ENCODE measurements at regions not wholly inside any gene's neighbourhood (a gene's known extent, or its start where the extent isn't known, plus 50 kb on each side); places are given as distances from the start of the nearest gene placed in this dataset.

- TF ChIP-seq TCF4 (CRISPR knock-in tag; IDR thresholded peaks at IDR 0.05; ENCODE audit: borderline replicate concordance) (no peak), PPARA (CRISPR knock-in tag; IDR thresholded peaks at IDR 0.05; ENCODE audit: borderline replicate concordance) (no peak), BACH2 (CRISPR knock-in tag; IDR thresholded peaks at IDR 0.05; ENCODE audit: borderline replicate concordance) (no peak)
Measured at GRCh38 chr19:37306383-37306963, 64.4 kb upstream of the ZNF527 start (continued).

DNA sequence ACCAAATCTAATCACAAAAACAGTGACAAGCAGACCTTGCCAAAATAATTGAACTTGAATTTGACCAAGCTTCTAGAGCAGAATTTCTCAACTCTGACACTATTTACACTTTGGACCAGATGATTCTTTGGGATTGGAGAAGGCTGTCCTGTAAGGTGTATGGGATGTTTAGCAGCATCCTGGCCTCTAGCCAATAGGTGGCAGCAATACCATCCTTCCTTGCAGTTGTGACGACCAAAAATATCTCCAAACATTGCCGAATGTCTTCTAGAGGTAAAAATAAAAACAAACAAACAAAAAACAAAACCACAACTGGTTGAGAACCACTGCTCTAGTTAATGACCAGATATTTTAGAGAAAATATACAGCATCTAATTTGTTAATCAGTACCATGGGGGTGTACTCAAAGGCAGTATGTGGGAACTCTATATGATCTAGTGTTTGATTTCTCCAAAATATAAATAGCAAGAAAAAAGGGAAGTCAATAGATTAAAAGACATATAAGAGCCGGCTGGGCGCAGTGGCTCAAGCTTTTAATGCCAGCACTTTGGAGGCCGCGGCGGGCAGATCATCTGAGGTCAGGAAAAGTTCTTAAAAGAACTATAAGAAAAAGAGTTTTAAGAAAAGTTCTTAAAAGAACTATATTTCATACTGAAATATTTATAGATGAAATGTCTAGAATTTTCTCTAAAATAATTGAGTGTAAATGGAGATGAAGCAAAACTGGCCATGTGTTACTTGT, 60.9 kb upstream of the ZNF527 start:
- no peak for TF ChIP-seq TCF4 (CRISPR knock-in tag; IDR thresholded peaks at IDR 0.05; ENCODE audit: borderline replicate concordance)
- no peak for TF ChIP-seq RARB (CRISPR knock-in tag; IDR thresholded peaks at IDR 0.05)
- TF ChIP-seq TSHZ2 (CRISPR knock-in tag; IDR thresholded peaks at IDR 0.05): no peak
- no peak for TF ChIP-seq ARNTL (CRISPR knock-in tag; IDR thresholded peaks at IDR 0.05; ENCODE audit: borderline replicate concordance, low read depth)
- no peak for TF ChIP-seq ISL1 (CRISPR knock-in tag; IDR thresholded peaks at IDR 0.05)
- TF ChIP-seq, protein P1, sequence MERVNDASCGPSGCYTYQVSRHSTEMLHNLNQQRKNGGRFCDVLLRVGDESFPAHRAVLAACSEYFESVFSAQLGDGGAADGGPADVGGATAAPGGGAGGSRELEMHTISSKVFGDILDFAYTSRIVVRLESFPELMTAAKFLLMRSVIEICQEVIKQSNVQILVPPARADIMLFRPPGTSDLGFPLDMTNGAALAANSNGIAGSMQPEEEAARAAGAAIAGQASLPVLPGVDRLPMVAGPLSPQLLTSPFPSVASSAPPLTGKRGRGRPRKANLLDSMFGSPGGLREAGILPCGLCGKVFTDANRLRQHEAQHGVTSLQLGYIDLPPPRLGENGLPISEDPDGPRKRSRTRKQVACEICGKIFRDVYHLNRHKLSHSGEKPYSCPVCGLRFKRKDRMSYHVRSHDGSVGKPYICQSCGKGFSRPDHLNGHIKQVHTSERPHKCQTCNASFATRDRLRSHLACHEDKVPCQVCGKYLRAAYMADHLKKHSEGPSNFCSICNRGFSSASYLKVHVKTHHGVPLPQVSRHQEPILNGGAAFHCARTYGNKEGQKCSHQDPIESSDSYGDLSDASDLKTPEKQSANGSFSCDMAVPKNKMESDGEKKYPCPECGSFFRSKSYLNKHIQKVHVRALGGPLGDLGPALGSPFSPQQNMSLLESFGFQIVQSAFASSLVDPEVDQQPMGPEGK (CRISPR knock-in tag; IDR thresholded peaks at IDR 0.05; ENCODE audit: borderline replicate concordance): no peak
- TF ChIP-seq, protein P2, sequence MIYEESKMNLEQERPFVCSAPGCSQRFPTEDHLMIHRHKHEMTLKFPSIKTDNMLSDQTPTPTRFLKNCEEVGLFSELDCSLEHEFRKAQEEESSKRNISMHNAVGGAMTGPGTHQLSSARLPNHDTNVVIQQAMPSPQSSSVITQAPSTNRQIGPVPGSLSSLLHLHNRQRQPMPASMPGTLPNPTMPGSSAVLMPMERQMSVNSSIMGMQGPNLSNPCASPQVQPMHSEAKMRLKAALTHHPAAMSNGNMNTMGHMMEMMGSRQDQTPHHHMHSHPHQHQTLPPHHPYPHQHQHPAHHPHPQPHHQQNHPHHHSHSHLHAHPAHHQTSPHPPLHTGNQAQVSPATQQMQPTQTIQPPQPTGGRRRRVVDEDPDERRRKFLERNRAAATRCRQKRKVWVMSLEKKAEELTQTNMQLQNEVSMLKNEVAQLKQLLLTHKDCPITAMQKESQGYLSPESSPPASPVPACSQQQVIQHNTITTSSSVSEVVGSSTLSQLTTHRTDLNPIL (CRISPR knock-in tag; IDR thresholded peaks at IDR 0.05; ENCODE audit: low read depth): no peak
- TF ChIP-seq ZNF8 (CRISPR knock-in tag; IDR thresholded peaks at IDR 0.05): no peak
- TF ChIP-seq, protein P3, sequence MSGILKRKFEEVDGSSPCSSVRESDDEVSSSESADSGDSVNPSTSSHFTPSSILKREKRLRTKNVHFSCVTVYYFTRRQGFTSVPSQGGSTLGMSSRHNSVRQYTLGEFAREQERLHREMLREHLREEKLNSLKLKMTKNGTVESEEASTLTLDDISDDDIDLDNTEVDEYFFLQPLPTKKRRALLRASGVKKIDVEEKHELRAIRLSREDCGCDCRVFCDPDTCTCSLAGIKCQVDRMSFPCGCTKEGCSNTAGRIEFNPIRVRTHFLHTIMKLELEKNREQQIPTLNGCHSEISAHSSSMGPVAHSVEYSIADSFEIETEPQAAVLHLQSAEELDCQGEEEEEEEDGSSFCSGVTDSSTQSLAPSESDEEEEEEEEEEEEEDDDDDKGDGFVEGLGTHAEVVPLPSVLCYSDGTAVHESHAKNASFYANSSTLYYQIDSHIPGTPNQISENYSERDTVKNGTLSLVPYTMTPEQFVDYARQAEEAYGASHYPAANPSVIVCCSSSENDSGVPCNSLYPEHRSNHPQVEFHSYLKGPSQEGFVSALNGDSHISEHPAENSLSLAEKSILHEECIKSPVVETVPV (CRISPR knock-in tag; IDR thresholded peaks at IDR 0.05): no peak
- no peak for TF ChIP-seq OSR1 (CRISPR knock-in tag; IDR thresholded peaks at IDR 0.05)
- no peak for TF ChIP-seq ZNF70 (CRISPR knock-in tag; IDR thresholded peaks at IDR 0.05)
- no peak for TF ChIP-seq TOX (CRISPR knock-in tag; IDR thresholded peaks at IDR 0.05; ENCODE audit: borderline replicate concordance)
- TF ChIP-seq PPARA (CRISPR knock-in tag; IDR thresholded peaks at IDR 0.05; ENCODE audit: borderline replicate concordance): no peak
- no peak for TF ChIP-seq GLIS3 (CRISPR knock-in tag; IDR thresholded peaks at IDR 0.05)
- TF ChIP-seq ZFP3 (CRISPR knock-in tag; IDR thresholded peaks at IDR 0.05): no peak
- no peak for ATAC-seq

- ATAC-seq: peak; percentile 75
Measured at GRCh38 chr19:37312531-37313334, 58.2 kb upstream of the ZNF527 start.

GRCh38 chr19:37313335-37313627, 57.6 kb upstream of the ZNF527 start:
- ATAC-seq: no peak
- TF ChIP-seq, protein P1 (CRISPR knock-in tag; IDR thresholded peaks at IDR 0.05; ENCODE audit: borderline replicate concordance): no peak
- no peak for TF ChIP-seq PPARA (CRISPR knock-in tag; IDR thresholded peaks at IDR 0.05; ENCODE audit: borderline replicate concordance)
- no peak for TF ChIP-seq ZNF70 (CRISPR knock-in tag; IDR thresholded peaks at IDR 0.05)
- no peak for TF ChIP-seq SNAI2 (CRISPR knock-in tag; IDR thresholded peaks at IDR 0.05)
- no peak for TF ChIP-seq GLIS3 (CRISPR knock-in tag; IDR thresholded peaks at IDR 0.05)

Measured in SK-N-SH treated with all-trans-retinoic acid at 6 μM for 48 hours (cell line).